Gastrocnemius medialis (tissue), 4 donors: ENCODE measurements at regions not wholly inside any gene's neighbourhood (a gene's known extent, or its start where the extent isn't known, plus 50 kb on each side); places are given as distances from the start of the nearest gene placed in this dataset.
"Not testable (repeated sequence)": the region's sequence is repeated elsewhere in the genome, so short reads cannot be mapped to it uniquely, and the experiment has no call there.

Experiments used
- POLR2A ChIP-seq, 2 donors: fragments of 450-650 bp; IDR thresholded peaks; one replicate each; pipeline ENCODE4 v1.6.1; 2017; ENCODE audit warnings: antibody characterized with exemption in 2 of 2, mild to moderate bottlenecking in 2 of 2, moderate library complexity in 2 of 2
- TF ChIP-seq, protein P1 (sequence below), 5 experiments: fragments of 450-650 bp in 3 of 5; fragments of 200-600 bp in 2 of 5; sonication (generic) in 2 of 5; IDR thresholded peaks in 4 of 5; conservative IDR thresholded peaks in 1 of 5; 1 replicate in 4 of 5; 2 replicates in 1 of 5; pipeline ENCODE4 v1.5.1; 2016 to 2019; ENCODE audit warnings: antibody characterized with exemption in 5 of 5, mild to moderate bottlenecking in 3 of 5, moderate library complexity in 3 of 5

GRCh38 chr15:20440390-20440789 is 101.2 kb downstream of the GOLGA6L6 start:
- TF ChIP-seq, protein P1, sequence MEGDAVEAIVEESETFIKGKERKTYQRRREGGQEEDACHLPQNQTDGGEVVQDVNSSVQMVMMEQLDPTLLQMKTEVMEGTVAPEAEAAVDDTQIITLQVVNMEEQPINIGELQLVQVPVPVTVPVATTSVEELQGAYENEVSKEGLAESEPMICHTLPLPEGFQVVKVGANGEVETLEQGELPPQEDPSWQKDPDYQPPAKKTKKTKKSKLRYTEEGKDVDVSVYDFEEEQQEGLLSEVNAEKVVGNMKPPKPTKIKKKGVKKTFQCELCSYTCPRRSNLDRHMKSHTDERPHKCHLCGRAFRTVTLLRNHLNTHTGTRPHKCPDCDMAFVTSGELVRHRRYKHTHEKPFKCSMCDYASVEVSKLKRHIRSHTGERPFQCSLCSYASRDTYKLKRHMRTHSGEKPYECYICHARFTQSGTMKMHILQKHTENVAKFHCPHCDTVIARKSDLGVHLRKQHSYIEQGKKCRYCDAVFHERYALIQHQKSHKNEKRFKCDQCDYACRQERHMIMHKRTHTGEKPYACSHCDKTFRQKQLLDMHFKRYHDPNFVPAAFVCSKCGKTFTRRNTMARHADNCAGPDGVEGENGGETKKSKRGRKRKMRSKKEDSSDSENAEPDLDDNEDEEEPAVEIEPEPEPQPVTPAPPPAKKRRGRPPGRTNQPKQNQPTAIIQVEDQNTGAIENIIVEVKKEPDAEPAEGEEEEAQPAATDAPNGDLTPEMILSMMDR (IDR thresholded peaks at IDR 0.05 in 4 of 5, conservative IDR thresholded peaks at IDR 0.05 in 1 of 5) = not testable (repeated sequence)
- TF ChIP-seq POLR2A (IDR thresholded peaks at IDR 0.05) = not testable (repeated sequence)
